Uterus (tissue), 2 donors: ENCODE measurements at regions not wholly inside any gene's neighbourhood (a gene's known extent, or its start where the extent isn't known, plus 50 kb on each side); places are given as distances from the start of the nearest gene placed in this dataset.

Experiments used
- CTCF ChIP-seq, 4 experiments: fragments of 200-600 bp in 2 of 4; fragments of 450-650 bp in 2 of 4; sonication (generic) in 2 of 4; IDR thresholded peaks; one replicate each; pipeline ENCODE4 v1.5.1; 2016 to 2019; ENCODE audit warnings: antibody characterized with exemption in 4 of 4, mild to moderate bottlenecking in 2 of 4, moderate library complexity in 1 of 4
- POLR2A ChIP-seq, 2 donors: fragments of 450-650 bp; IDR thresholded peaks; one replicate each; pipeline ENCODE4 v1.6.1; 2016; ENCODE audit warnings: antibody characterized with exemption in 2 of 2, mild to moderate bottlenecking in 1 of 2, moderate library complexity in 1 of 2

DNA sequence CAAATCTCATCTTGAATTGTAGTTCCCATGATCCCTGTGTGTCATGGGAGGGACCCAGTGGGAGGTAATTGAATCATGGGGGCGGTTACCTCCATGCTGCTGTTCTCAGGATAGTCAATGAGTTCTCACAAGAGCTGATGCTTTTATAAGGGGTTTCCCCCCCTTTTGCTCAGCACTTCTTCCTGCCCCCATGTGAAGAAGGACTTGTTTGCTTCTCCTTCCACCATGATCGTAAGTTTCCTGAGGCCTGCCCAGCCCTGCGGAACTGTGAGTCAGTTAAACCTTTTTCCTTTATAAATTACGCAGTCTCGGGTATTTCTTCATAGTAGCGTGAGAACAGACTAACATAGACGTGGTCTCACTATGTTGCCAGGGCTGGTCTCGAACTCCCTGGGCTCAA, 56.1 kb upstream of the EIF5 start:
- TF ChIP-seq CTCF (IDR thresholded peaks at IDR 0.05) (no peak), POLR2A (IDR thresholded peaks at IDR 0.05) (no peak)
